H9 (cell line): ENCODE measurements at regions not wholly inside any gene's neighbourhood (a gene's known extent, or its start where the extent isn't known, plus 50 kb on each side); places are given as distances from the start of the nearest gene placed in this dataset.
A peak's percentile ranks its signal among the peaks of the same experiment; 100 is the strongest.

Experiments used
- DNase-seq: peaks from one replicate; pipeline ENCODE4 v3.0.0-alpha.2; 2017
- H2AFZ ChIP-seq: one replicate; pipeline ENCODE4 v1.6.1; 2013; ENCODE audit warnings: mild to moderate bottlenecking, low read length, control low read depth, moderate library complexity
- H2AK5ac ChIP-seq: 2 replicates; pipeline ENCODE4 v1.6.1; 2013; ENCODE audit warnings: low read length, control low read depth, mixed read lengths; ENCODE audit not compliant: insufficient read length
- H2BK120ac ChIP-seq: one replicate; pipeline ENCODE4 v1.6.1; 2013; ENCODE audit warnings: low read depth, mild to moderate bottlenecking, low read length, control low read depth, inconsistent platforms; ENCODE audit not compliant: poor library complexity, severe bottlenecking
- H2BK12ac ChIP-seq: 2 replicates; pipeline ENCODE4 v1.6.1; 2013; ENCODE audit warnings: low read length, control low read depth, mixed read lengths, low read depth; ENCODE audit not compliant: insufficient read length
- H2BK15ac ChIP-seq: 2 replicates; pipeline ENCODE4 v1.6.1; 2013; ENCODE audit warnings: low read depth, low read length, control low read depth
- H2BK20ac ChIP-seq: one replicate; pipeline ENCODE4 v1.6.1; 2013; ENCODE audit warnings: low read depth, mild to moderate bottlenecking, low read length, control low read depth, inconsistent platforms; ENCODE audit not compliant: poor library complexity, severe bottlenecking
- H2BK5ac ChIP-seq: 2 replicates; pipeline ENCODE4 v1.6.1; 2013; ENCODE audit warnings: low read length, control low read depth, mixed read lengths; ENCODE audit not compliant: insufficient read length
- H3K14ac ChIP-seq: 2 replicates; pipeline ENCODE4 v1.6.1; 2013; ENCODE audit warnings: low read length, control low read depth; ENCODE audit not compliant: insufficient read depth
- H3K18ac ChIP-seq: 2 replicates; pipeline ENCODE4 v1.6.1; 2013; ENCODE audit warnings: low read depth, mild to moderate bottlenecking, mixed read lengths, low read length, control low read depth; ENCODE audit not compliant: insufficient read length
- H3K23ac ChIP-seq: 2 replicates; pipeline ENCODE4 v1.6.1; 2013; ENCODE audit warnings: low read length, control low read depth, mixed read lengths, low read depth; ENCODE audit not compliant: insufficient read length
- H3K23me2 ChIP-seq: 2 replicates; pipeline ENCODE4 v1.6.1; 2013; ENCODE audit warnings: low read depth, mild to moderate bottlenecking, mixed read lengths, low read length, control low read depth; ENCODE audit not compliant: insufficient read length, poor library complexity, severe bottlenecking
- H3K27ac ChIP-seq: 2 replicates; pipeline ENCODE4 v1.5.1; 2013; ENCODE audit warnings: low read length, control low read depth, mixed read lengths, low read depth; ENCODE audit not compliant: insufficient read length
- H3K27me3 ChIP-seq: 2 replicates; pipeline ENCODE4 v1.6.1; 2013; ENCODE audit warnings: low read length, control low read depth, inconsistent platforms; ENCODE audit not compliant: insufficient read depth
- H3K4ac ChIP-seq: 2 replicates; pipeline ENCODE4 v1.6.1; 2013; ENCODE audit warnings: low read depth, mild to moderate bottlenecking, control low read depth, inconsistent platforms, low read length, moderate library complexity
- H3K4me1 ChIP-seq: 2 replicates; pipeline ENCODE4 v1.6.1; 2013; ENCODE audit warnings: low read length, control low read depth, inconsistent platforms; ENCODE audit not compliant: insufficient read depth
- H3K4me2 ChIP-seq: 2 replicates; pipeline ENCODE4 v1.6.1; 2013; ENCODE audit warnings: low read length, control low read depth, mixed read lengths; ENCODE audit not compliant: insufficient read length, insufficient read depth
- H3K56ac ChIP-seq: 2 replicates; pipeline ENCODE4 v1.6.1; 2013; ENCODE audit warnings: low read depth, mild to moderate bottlenecking, mixed read lengths, low read length, control low read depth; ENCODE audit not compliant: insufficient read length
- H3K79me1 ChIP-seq: 2 replicates; pipeline ENCODE4 v1.6.1; 2013; ENCODE audit warnings: low read depth, mild to moderate bottlenecking, moderate library complexity, low read length, control low read depth, inconsistent platforms; ENCODE audit not compliant: insufficient read depth, poor library complexity, severe bottlenecking
- H3K79me2 ChIP-seq: 2 replicates; pipeline ENCODE4 v1.6.1; 2013; ENCODE audit warnings: low read length, control low read depth, inconsistent platforms; ENCODE audit not compliant: insufficient read depth
- H3K9ac ChIP-seq: 2 replicates; pipeline ENCODE4 v1.6.1; 2013; ENCODE audit warnings: low read length, control low read depth, mixed read lengths; ENCODE audit not compliant: insufficient read length; ENCODE audit errors: extremely low read depth
- H3K9me3 ChIP-seq: one replicate; pipeline ENCODE4 v1.6.1; 2013; ENCODE audit warnings: low read depth, low read length, inconsistent platforms; ENCODE audit not compliant: control insufficient read depth
- H3T11ph ChIP-seq: one replicate; pipeline ENCODE4 v1.6.1; 2013; ENCODE audit warnings: mild to moderate bottlenecking, low read length, control low read depth, inconsistent platforms
- H4K20me1 ChIP-seq: one replicate; pipeline ENCODE4 v1.6.1; 2013; ENCODE audit not compliant: control insufficient read depth, insufficient read length, insufficient read depth
- H4K5ac ChIP-seq: 2 replicates; pipeline ENCODE4 v1.6.1; 2013; ENCODE audit warnings: low read depth, mild to moderate bottlenecking, mixed read lengths, low read length, control low read depth; ENCODE audit not compliant: insufficient read length
- H4K8ac ChIP-seq: replicated peaks from 2 replicates; pipeline ENCODE4 v1.6.1; 2013; ENCODE audit warnings: low read length, control low read depth, mixed read lengths, low read depth; ENCODE audit not compliant: insufficient read length
- H4K91ac ChIP-seq: 2 replicates; pipeline ENCODE4 v1.6.1; 2013; ENCODE audit warnings: low read depth, mild to moderate bottlenecking, moderate library complexity, mixed read lengths, low read length, control low read depth; ENCODE audit not compliant: insufficient read length
- H3K27ac Mint-ChIP-seq, 3 experiments: 2 replicates in 2 of 3; 3 replicates in 1 of 3; pipeline ENCODE4 v1.8.0; 2020 to 2021; ENCODE audit warnings: mixed read lengths in 3 of 3, mild to moderate bottlenecking in 1 of 3, moderate library complexity in 1 of 3
- H3K27me3 Mint-ChIP-seq: 2 replicates; pipeline ENCODE4 v1.8.0; 2021; ENCODE audit warnings: low read depth, mild to moderate bottlenecking, moderate library complexity, mixed read lengths
- H3K36me3 Mint-ChIP-seq, 3 experiments: 2 replicates in 2 of 3; 3 replicates in 1 of 3; pipeline ENCODE4 v1.8.0; 2020 to 2021; ENCODE audit warnings: low read depth in 3 of 3, mixed read lengths in 3 of 3; ENCODE audit not compliant: insufficient read depth in 1 of 3
- H3K4me1 Mint-ChIP-seq, 2 experiments: 2 replicates each; pipeline ENCODE4 v1.8.0; 2020; ENCODE audit warnings: mixed read lengths in 2 of 2
- H3K4me3 Mint-ChIP-seq, 2 experiments: 2 replicates in 1 of 2; 3 replicates in 1 of 2; pipeline ENCODE4 v1.8.0; 2020 to 2021; ENCODE audit warnings: mild to moderate bottlenecking in 2 of 2, mixed read lengths in 2 of 2, moderate library complexity in 1 of 2
- H3K9me3 Mint-ChIP-seq, 2 experiments: 2 replicates in 1 of 2; 3 replicates in 1 of 2; pipeline ENCODE4 v1.8.0; 2020; ENCODE audit warnings: mild to moderate bottlenecking in 2 of 2, mixed read lengths in 2 of 2, moderate library complexity in 1 of 2
- WGBS: extraction: QIAGEN DNeasy Blood & Tissue Kit; methylation state at CpG from one replicate; pipeline ENCODE4 v1.1.7; 2013; ENCODE audit warnings: missing lambda C conversion rate, low lambda C conversion rate, mixed read lengths; ENCODE audit not compliant: insufficient read length; ENCODE audit errors: extremely low coverage; 5-methylcytosine and 5-hydroxymethylcytosine counted together
- TF ChIP-seq, protein P1 (sequence below): fragments of 200-600 bp; sonication (generic); conservative IDR thresholded peaks from 3 replicates; pipeline ENCODE4 v1.8.0; 2021; ENCODE audit warnings: antibody characterized with exemption, mild to moderate bottlenecking

DNA sequence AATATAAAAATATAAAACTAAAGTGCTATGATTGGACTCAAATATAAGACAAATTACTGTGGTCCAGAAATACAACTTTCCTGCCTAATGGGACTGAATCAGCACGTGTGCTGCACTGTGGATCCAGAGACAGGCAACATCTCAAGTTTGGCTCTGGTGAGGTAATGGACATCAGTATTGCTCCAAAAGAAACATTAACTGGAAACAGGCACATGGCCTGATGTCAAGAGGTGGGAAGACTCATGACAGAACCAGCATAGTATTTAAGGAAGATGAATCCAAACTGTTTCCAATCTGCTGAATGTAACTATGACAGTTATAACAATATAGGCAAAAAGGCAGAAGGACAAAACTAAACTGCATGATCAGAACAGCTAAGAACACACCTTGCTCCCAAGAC, 354.6 kb downstream of the FSIP2 start:
- DNase-seq = no peak
- Histone ChIP-seq H2AK5ac (no peak overlapping the region), H3K27me3 (no peaks in the 10 kb centered on the region), H3K4me1 (no peaks in the 10 kb centered on the region), H4K91ac (no peak overlapping the region), H3K9me3 (no peaks in the 10 kb centered on the region), H4K20me1 (no peaks in the 10 kb centered on the region), H3K4me2 (no peak overlapping the region), H3K23me2 (no peaks in the 10 kb centered on the region), H3K4ac (no peak overlapping the region), H3K56ac (no peak overlapping the region), H3K23ac (no peak overlapping the region), H2AFZ (no peak overlapping the region), H2BK12ac (no peak overlapping the region), H3K14ac (no peak overlapping the region), H3K79me1 (no peaks in the 10 kb centered on the region), H3K79me2 (no peaks in the 10 kb centered on the region), H2BK5ac (no peak overlapping the region), H3K27ac (no peak overlapping the region), H3T11ph (no peak overlapping the region), H4K8ac (no peak overlapping the region), H2BK20ac (no peak overlapping the region), H4K5ac (no peak overlapping the region), H2BK15ac (no peak overlapping the region), H3K18ac (no peak overlapping the region), H2BK120ac (no peak overlapping the region), H3K9ac (no peak overlapping the region)
- H3K4me1 Mint-ChIP-seq = no peaks in the 10 kb centered on the region
- H3K9me3 Mint-ChIP-seq = no peaks in the 10 kb centered on the region
- no CpG with 5 or more reads among the region's 1 CpG for WGBS
- no peaks in the 10 kb centered on the region for H3K27me3 Mint-ChIP-seq
- no peak overlapping the region for H3K4me3 Mint-ChIP-seq
- peaks cover 0 to 2% (median 0%) of the 10 kb centered on the region in 3 experiments; a peak in 1 of 7 replicates for H3K36me3 Mint-ChIP-seq
- 0 out of 7 replicates have a peak overlapping the region, but pooled peaks of 1 of the 3 experiments have one; percentile 16 for H3K27ac Mint-ChIP-seq
- TF ChIP-seq, protein P1, sequence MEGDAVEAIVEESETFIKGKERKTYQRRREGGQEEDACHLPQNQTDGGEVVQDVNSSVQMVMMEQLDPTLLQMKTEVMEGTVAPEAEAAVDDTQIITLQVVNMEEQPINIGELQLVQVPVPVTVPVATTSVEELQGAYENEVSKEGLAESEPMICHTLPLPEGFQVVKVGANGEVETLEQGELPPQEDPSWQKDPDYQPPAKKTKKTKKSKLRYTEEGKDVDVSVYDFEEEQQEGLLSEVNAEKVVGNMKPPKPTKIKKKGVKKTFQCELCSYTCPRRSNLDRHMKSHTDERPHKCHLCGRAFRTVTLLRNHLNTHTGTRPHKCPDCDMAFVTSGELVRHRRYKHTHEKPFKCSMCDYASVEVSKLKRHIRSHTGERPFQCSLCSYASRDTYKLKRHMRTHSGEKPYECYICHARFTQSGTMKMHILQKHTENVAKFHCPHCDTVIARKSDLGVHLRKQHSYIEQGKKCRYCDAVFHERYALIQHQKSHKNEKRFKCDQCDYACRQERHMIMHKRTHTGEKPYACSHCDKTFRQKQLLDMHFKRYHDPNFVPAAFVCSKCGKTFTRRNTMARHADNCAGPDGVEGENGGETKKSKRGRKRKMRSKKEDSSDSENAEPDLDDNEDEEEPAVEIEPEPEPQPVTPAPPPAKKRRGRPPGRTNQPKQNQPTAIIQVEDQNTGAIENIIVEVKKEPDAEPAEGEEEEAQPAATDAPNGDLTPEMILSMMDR = no peak
